Stomach (tissue), 8 donors: ENCODE measurements at regions not wholly inside any gene's neighbourhood (a gene's known extent, or its start where the extent isn't known, plus 50 kb on each side); places are given as distances from the start of the nearest gene placed in this dataset.

Experiments used
- DNase-seq, 2 donors: peaks; one replicate each; pipeline versions ENCODE4 v3.0.0 to v3.0.0-alpha.2; 2013 to 2019
- H3K27ac ChIP-seq, 5 donors: fragments of 200-600 bp in 4 of 5; sonication (generic) in 4 of 5; one replicate each; pipeline ENCODE4 v1.5.1; 2013 to 2019; ENCODE audit warnings: mild to moderate bottlenecking in 1 of 5, moderate library complexity in 1 of 5
- H3K27me3 ChIP-seq, 3 donors: fragments of 200-600 bp; sonication (generic); one replicate each; pipeline ENCODE4 v1.5.1; 2017 to 2019; ENCODE audit warnings: mixed run types in 1 of 3
- H3K36me3 ChIP-seq, 4 donors: fragments of 200-600 bp; sonication (generic); 1 replicate in 3 of 4; 2 replicates in 1 of 4; pipeline ENCODE4 v1.5.1; 2016 to 2019
- H3K4me1 ChIP-seq, 4 donors: fragments of 200-600 bp; sonication (generic); one replicate each; pipeline ENCODE4 v1.5.1; 2016 to 2019
- H3K4me3 ChIP-seq, 4 donors: fragments of 200-600 bp; sonication (generic) in 3 of 4; one replicate each; pipeline ENCODE4 v1.5.1; 2016 to 2019; ENCODE audit warnings: mild to moderate bottlenecking in 1 of 4
- H3K9me3 ChIP-seq, 4 donors: fragments of 200-600 bp; sonication (generic); one replicate each; pipeline ENCODE4 v1.5.1; 2016 to 2019
- EP300 ChIP-seq: sonication (generic); formaldehyde crosslinking; IDR thresholded peaks from one replicate; pipeline ENCODE4 v1.6.1; 2017; ENCODE audit warnings: antibody characterized with exemption
- POLR2A ChIP-seq, 4 donors: fragments of 450-650 bp; IDR thresholded peaks; one replicate each; pipeline ENCODE4 v1.6.1; 2016; ENCODE audit warnings: antibody characterized with exemption in 4 of 4, control low read depth in 2 of 4, mild to moderate bottlenecking in 1 of 4, moderate library complexity in 1 of 4
- POLR2AphosphoS5 ChIP-seq, 3 donors: sonication (generic); formaldehyde crosslinking; IDR thresholded peaks; one replicate each; pipeline ENCODE4 v1.6.1; 2016; ENCODE audit warnings: antibody characterized with exemption in 3 of 3
- WGBS, 5 donors: extraction: QIAGEN DNeasy Blood & Tissue Kit in 3 of 5; methylation state at CpG; one replicate each; pipeline versions ENCODE4 v1.1.5 to v1.1.7; 2013 to 2018; 5-methylcytosine and 5-hydroxymethylcytosine counted together
- intact Hi-C: fragments of 100-400 bp; cut with DNase I; formaldehyde crosslinking; loops from one replicate; pipeline ENCODE4 v1.15.1; 2023; ENCODE audit warnings: low total_unique reads
- TF ChIP-seq, protein P1 (sequence below), 7 experiments: fragments of 450-650 bp in 4 of 7; fragments of 200-600 bp in 3 of 7; sonication (generic) in 3 of 7; IDR thresholded peaks; one replicate each; pipeline ENCODE4 v1.5.1; 2016 to 2019; ENCODE audit warnings: antibody characterized with exemption in 7 of 7, control low read depth in 2 of 7, mild to moderate bottlenecking in 1 of 7
- donor health status: healthy with polysubstance abuse.
- donor health status: Bipolar disorder and iron deficiency.
- donor health status: healthy.

DNA sequence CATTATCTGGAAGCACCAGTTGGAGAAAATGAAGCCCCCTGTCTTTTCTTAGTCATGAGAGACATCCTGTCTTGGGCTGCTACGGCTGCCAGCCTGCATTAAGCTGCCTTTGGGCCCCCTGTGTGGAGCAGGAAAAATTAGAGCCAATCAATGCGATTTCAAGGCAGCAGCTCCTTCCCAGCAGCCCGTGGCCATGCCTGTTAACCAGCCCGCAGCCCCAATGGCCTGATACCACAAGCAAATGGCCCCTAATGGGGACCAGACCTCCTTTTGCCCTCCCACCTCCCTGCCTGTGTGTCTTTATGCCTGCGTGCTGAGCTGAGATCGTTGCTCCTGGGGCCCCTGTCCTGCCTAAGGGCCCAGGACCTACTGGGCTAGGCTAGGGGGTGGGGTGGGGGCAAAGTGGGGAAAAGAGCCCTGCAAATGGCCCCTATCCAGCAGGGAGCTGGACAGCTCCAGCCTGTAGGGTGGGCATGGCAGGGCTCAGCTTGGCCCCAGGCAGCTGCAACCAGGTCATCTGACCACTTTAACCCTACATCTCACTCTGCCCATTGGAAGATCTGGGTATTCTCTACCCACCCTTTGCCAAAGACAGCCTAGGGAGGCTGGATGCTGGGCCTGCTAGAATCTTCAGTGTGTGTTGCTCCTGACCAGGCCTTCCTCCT lies 53.8 kb upstream of the MRPS22 start:
- 80 to 93% (median 87%) methylated on average over 4 to 6 of the region's 6 CpGs for WGBS, 5 donors
- TF ChIP-seq EP300 = no peak
- no peak for TF ChIP-seq POLR2A (IDR thresholded peaks at IDR 0.05)
- TF ChIP-seq, protein P1, sequence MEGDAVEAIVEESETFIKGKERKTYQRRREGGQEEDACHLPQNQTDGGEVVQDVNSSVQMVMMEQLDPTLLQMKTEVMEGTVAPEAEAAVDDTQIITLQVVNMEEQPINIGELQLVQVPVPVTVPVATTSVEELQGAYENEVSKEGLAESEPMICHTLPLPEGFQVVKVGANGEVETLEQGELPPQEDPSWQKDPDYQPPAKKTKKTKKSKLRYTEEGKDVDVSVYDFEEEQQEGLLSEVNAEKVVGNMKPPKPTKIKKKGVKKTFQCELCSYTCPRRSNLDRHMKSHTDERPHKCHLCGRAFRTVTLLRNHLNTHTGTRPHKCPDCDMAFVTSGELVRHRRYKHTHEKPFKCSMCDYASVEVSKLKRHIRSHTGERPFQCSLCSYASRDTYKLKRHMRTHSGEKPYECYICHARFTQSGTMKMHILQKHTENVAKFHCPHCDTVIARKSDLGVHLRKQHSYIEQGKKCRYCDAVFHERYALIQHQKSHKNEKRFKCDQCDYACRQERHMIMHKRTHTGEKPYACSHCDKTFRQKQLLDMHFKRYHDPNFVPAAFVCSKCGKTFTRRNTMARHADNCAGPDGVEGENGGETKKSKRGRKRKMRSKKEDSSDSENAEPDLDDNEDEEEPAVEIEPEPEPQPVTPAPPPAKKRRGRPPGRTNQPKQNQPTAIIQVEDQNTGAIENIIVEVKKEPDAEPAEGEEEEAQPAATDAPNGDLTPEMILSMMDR (IDR thresholded peaks at IDR 0.05) = no peak
- TF ChIP-seq POLR2AphosphoS5 (IDR thresholded peaks at IDR 0.05) = no peak

GRCh38 chr3:139291276-139292051 lies 52.4 kb upstream of the MRPS22 start:
- TF ChIP-seq, protein P1 (IDR thresholded peaks at IDR 0.05) = no peak
- no peak for TF ChIP-seq EP300
- TF ChIP-seq POLR2A (IDR thresholded peaks at IDR 0.05) = no peak
- no peak for TF ChIP-seq POLR2AphosphoS5 (IDR thresholded peaks at IDR 0.05)

More for the DNA sequence above, 53.8 kb upstream of the MRPS22 start:
- intact Hi-C loops = no loop called here
- H3K27ac ChIP-seq = no peak overlapping the region
- DNase-seq = no peak
- no peaks in the 10 kb centered on the region for H3K27me3 ChIP-seq
- no peaks in the 10 kb centered on the region for H3K36me3 ChIP-seq
- H3K4me3 ChIP-seq = no peak overlapping the region
- no peaks in the 10 kb centered on the region for H3K9me3 ChIP-seq
- H3K4me1 ChIP-seq = no peaks in the 10 kb centered on the region

DNA sequence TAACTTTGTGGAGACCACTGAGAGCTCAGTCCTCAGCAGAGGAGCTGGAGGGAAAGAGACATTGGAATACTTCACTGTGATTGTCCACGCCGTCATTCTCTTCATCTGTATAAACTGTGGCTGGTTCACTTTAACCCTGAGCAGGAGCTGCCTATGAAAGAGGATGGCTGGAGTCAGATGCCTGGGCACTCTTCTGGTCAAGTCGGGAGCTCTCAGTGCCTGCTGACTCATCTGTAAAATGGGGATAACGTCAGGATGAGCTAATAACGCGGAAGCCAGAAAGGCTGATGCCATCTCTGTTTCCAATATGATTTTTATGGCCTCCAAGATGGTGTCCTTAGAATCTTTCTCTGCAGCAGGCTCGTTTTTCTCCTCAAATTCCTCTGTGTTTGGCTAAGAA lies 51.6 kb upstream of the MRPS22 start:
- Histone ChIP-seq H3K4me1 (no peaks in the 10 kb centered on the region), H3K27ac (no peak overlapping the region), H3K36me3 (no peaks in the 10 kb centered on the region), H3K27me3 (no peaks in the 10 kb centered on the region), H3K9me3 (no peaks in the 10 kb centered on the region), H3K4me3 (no peak overlapping the region)
- TF ChIP-seq, protein P1 (IDR thresholded peaks at IDR 0.05) = no peak
- TF ChIP-seq POLR2AphosphoS5 (IDR thresholded peaks at IDR 0.05) (no peak), EP300 (no peak), POLR2A (IDR thresholded peaks at IDR 0.05) (no peak)
- 68 to 75% (median 75%) methylated on average over 7 of the region's 7 CpGs for WGBS, 5 donors
- no peak for DNase-seq
- intact Hi-C loops = no loop called here

More at GRCh38 chr3:139291276-139292051, 52.4 kb upstream of the MRPS22 start:
- H3K36me3 ChIP-seq = no peaks in the 10 kb centered on the region
- intact Hi-C loops = no loop called here
- no peak overlapping the region for H3K4me3 ChIP-seq
- 75 to 88% (median 80%) methylated on average over 4 of the region's 4 CpGs for WGBS, 5 donors
- no peaks in the 10 kb centered on the region for H3K4me1 ChIP-seq
- H3K9me3 ChIP-seq = no peaks in the 10 kb centered on the region
- H3K27ac ChIP-seq = no peak overlapping the region
- DNase-seq = no peak
- H3K27me3 ChIP-seq = no peaks in the 10 kb centered on the region

GRCh38 chr3:139292711-139293664 lies 50.8 kb upstream of the MRPS22 start:
- no peaks in the 10 kb centered on the region for H3K4me1 ChIP-seq
- intact Hi-C loops = no loop called here
- WGBS, 5 donors = 58 to 68% (median 61%) methylated on average over 15 of the region's 15 CpGs
- DNase-seq = peak in 1 of 2 donors; percentile 22
- no peak overlapping the region for H3K27ac ChIP-seq
- H3K36me3 ChIP-seq = no peaks in the 10 kb centered on the region
- no peaks in the 10 kb centered on the region for H3K9me3 ChIP-seq
- no peak overlapping the region for H3K4me3 ChIP-seq
- H3K27me3 ChIP-seq = no peaks in the 10 kb centered on the region
- TF ChIP-seq, protein P1 (IDR thresholded peaks at IDR 0.05) = no peak
- TF ChIP-seq EP300 = no peak
- no peak for TF ChIP-seq POLR2AphosphoS5 (IDR thresholded peaks at IDR 0.05)
